WTC11 (cell line): ENCODE measurements at regions not wholly inside any gene's neighbourhood (a gene's known extent, or its start where the extent isn't known, plus 50 kb on each side); places are given as distances from the start of the nearest gene placed in this dataset.

Source experiments
- ATAC-seq: fragments of 200-7000 bp; cut with Tn5 transposase; 2 replicates; pipeline ENCODE4 v1.10.0; 2021; ENCODE audit warnings: mild to moderate bottlenecking, moderate library complexity
- CTCF ChIA-PET: fragments of 300-600 bp; sonication (Branson Sonifier 250); formaldehyde crosslinking; loops from one replicate; lab custom pipeline; 2021; ENCODE audit warnings: antibody characterized with exemption; lab: Charles Lee
- POLR2A ChIA-PET: fragments of 350-600 bp; sonication (Branson Sonifier 250); formaldehyde crosslinking; loops from one replicate; lab custom pipeline; 2021; ENCODE audit warnings: antibody characterized with exemption; lab: Charles Lee
- DNase-seq: peaks from one replicate; pipeline ENCODE4 v3.0.0; 2021; ENCODE audit warnings: low spot score
- H3K27ac Mint-ChIP-seq: 2 replicates; pipeline ENCODE4 v1.8.0; 2021; ENCODE audit warnings: mixed read lengths
- H3K27me3 Mint-ChIP-seq: 2 replicates; pipeline ENCODE4 v1.8.0; 2021; ENCODE audit warnings: low read depth, mild to moderate bottlenecking, moderate library complexity, mixed read lengths
- H3K36me3 Mint-ChIP-seq: 2 replicates; pipeline ENCODE4 v1.8.0; 2021; ENCODE audit warnings: mixed read lengths
- H3K4me1 Mint-ChIP-seq: 2 replicates; pipeline ENCODE4 v1.8.0; 2022; ENCODE audit warnings: mixed read lengths
- H3K4me3 Mint-ChIP-seq: 2 replicates; pipeline ENCODE4 v1.8.0; 2021; ENCODE audit warnings: mild to moderate bottlenecking, moderate library complexity, mixed read lengths
- H3K9me3 Mint-ChIP-seq: 2 replicates; pipeline ENCODE4 v1.8.0; 2021; ENCODE audit warnings: mixed read lengths
- AFF4 ChIP-seq: sonication (generic); formaldehyde crosslinking; IDR thresholded peaks from 2 replicates; pipeline ENCODE4 v1.8.1; 2023; ENCODE audit warnings: mild to moderate bottlenecking, missing genetic modification reagents, borderline replicate concordance
- ATF1 ChIP-seq: sonication (generic); formaldehyde crosslinking; IDR thresholded peaks from 2 replicates; pipeline ENCODE4 v1.8.1; 2023; ENCODE audit warnings: mild to moderate bottlenecking, moderate library complexity, missing genetic modification reagents
- ATF3 ChIP-seq: sonication (generic); formaldehyde crosslinking; conservative IDR thresholded peaks from 2 replicates; pipeline ENCODE4 v1.8.1; 2022; ENCODE audit warnings: mild to moderate bottlenecking, missing genetic modification reagents
- CTCF ChIP-seq: fragments of 200-600 bp; IDR thresholded peaks from 2 replicates; pipeline ENCODE4 v1.8.0; 2022; ENCODE audit warnings: antibody characterized with exemption
- EMX1 ChIP-seq: fragments of 250-450 bp; sonication (Bioruptor Pico); IDR thresholded peaks from 2 replicates; pipeline ENCODE4 v1.8.0; 2021; ENCODE audit warnings: mild to moderate bottlenecking
- ERG ChIP-seq: fragments of 250-450 bp; sonication (Bioruptor Pico); IDR thresholded peaks from 2 replicates; pipeline ENCODE4 v1.8.0; 2021; ENCODE audit warnings: mild to moderate bottlenecking
- FOXJ3 ChIP-seq: sonication (generic); formaldehyde crosslinking; IDR thresholded peaks from 2 replicates; pipeline ENCODE4 v1.9.0; 2021; ENCODE audit warnings: missing genetic modification reagents, mild to moderate bottlenecking, borderline replicate concordance
- FOXP1 ChIP-seq: sonication (generic); formaldehyde crosslinking; IDR thresholded peaks from 2 replicates; pipeline ENCODE4 v1.8.0; 2022; ENCODE audit warnings: missing genetic modification reagents, mild to moderate bottlenecking, moderate library complexity, borderline replicate concordance
- HMGA2 ChIP-seq: fragments of 250-450 bp; sonication (Bioruptor Pico); IDR thresholded peaks from 2 replicates; pipeline ENCODE4 v1.4.0; 2021; ENCODE audit warnings: mild to moderate bottlenecking, moderate library complexity
- IRF1 ChIP-seq: sonication (generic); formaldehyde crosslinking; IDR thresholded peaks from 2 replicates; pipeline ENCODE4 v1.8.0; 2023; ENCODE audit warnings: missing genetic modification reagents
- IRF2 ChIP-seq: sonication (generic); formaldehyde crosslinking; IDR thresholded peaks from 2 replicates; pipeline ENCODE4 v1.8.0; 2022; ENCODE audit warnings: low read depth, missing genetic modification reagents, borderline replicate concordance
- MXD4 ChIP-seq: fragments of 250-450 bp; sonication (Bioruptor Pico); IDR thresholded peaks from 2 replicates; pipeline ENCODE4 v1.8.0; 2021; ENCODE audit warnings: mild to moderate bottlenecking, moderate library complexity, borderline replicate concordance
- NFATC4 ChIP-seq: fragments of 250-450 bp; sonication (Bioruptor Pico); IDR thresholded peaks from 2 replicates; pipeline ENCODE4 v1.9.0; 2021; ENCODE audit warnings: mild to moderate bottlenecking
- PREB ChIP-seq: sonication (generic); formaldehyde crosslinking; IDR thresholded peaks from 2 replicates; pipeline ENCODE4 v1.8.1; 2022; ENCODE audit warnings: mild to moderate bottlenecking, missing genetic modification reagents, moderate library complexity, borderline replicate concordance
- TEAD4 ChIP-seq: sonication (generic); formaldehyde crosslinking; IDR thresholded peaks from 2 replicates; pipeline ENCODE4 v1.8.0; 2022; ENCODE audit warnings: mild to moderate bottlenecking, missing genetic modification reagents
- ZMAT4 ChIP-seq: fragments of 250-450 bp; sonication (Bioruptor Pico); IDR thresholded peaks from 2 replicates; pipeline ENCODE4 v1.9.0; 2021; ENCODE audit warnings: mild to moderate bottlenecking
- ZNF121 ChIP-seq: sonication (generic); formaldehyde crosslinking; IDR thresholded peaks from 2 replicates; pipeline ENCODE4 v1.8.0; 2023; ENCODE audit warnings: missing genetic modification reagents
- ZNF232 ChIP-seq: sonication (generic); formaldehyde crosslinking; IDR thresholded peaks from 2 replicates; pipeline ENCODE4 v1.8.0; 2022; ENCODE audit warnings: mild to moderate bottlenecking, missing genetic modification reagents
- ZNF396 ChIP-seq: fragments of 250-450 bp; sonication (Bioruptor Pico); IDR thresholded peaks from 2 replicates; pipeline ENCODE4 v1.8.0; 2021; ENCODE audit warnings: mild to moderate bottlenecking, moderate library complexity, borderline replicate concordance
- ZNF512 ChIP-seq: sonication (generic); formaldehyde crosslinking; IDR thresholded peaks from 2 replicates; pipeline ENCODE4 v1.8.1; 2022; ENCODE audit warnings: missing genetic modification reagents, borderline replicate concordance

- TF ChIP-seq ERG (CRISPR knock-in tag): no peak
- no peak for TF ChIP-seq NFATC4
- TF ChIP-seq IRF2: no peak
- TF ChIP-seq EMX1 (CRISPR knock-in tag): no peak
- no peak for TF ChIP-seq HMGA2 (CRISPR knock-in tag)
- TF ChIP-seq ZNF121 (CRISPR knock-in tag): no peak
- no peak for TF ChIP-seq ATF1 (CRISPR knock-in tag)
- TF ChIP-seq FOXJ3 (CRISPR knock-in tag): no peak
- no peak for TF ChIP-seq TEAD4 (CRISPR knock-in tag)
- TF ChIP-seq CTCF: no peak
- no peak for TF ChIP-seq ZMAT4
- TF ChIP-seq PREB (CRISPR knock-in tag): no peak
- Mint-ChIP-seq H3K4me1 (no peaks in the 10 kb centered on the region), H3K27ac (no peak overlapping the region), H3K9me3 (no peaks in the 10 kb centered on the region), H3K4me3 (no peak overlapping the region), H3K27me3 (no peaks in the 10 kb centered on the region; the same call in 1 of the 2 replicates), H3K36me3 (no peaks in the 10 kb centered on the region)
- POLR2A ChIA-PET: no interaction called here
- DNase-seq (no peak), ATAC-seq (no peak)
- CTCF ChIA-PET: interaction anchor here (1.2 to 1.9 kb wide), 2 partner anchors 20 to 29 kb away, joined by 3 to 10 read pairs; no protein-coding TSS in a partner anchor
These were observed 392.0 kb downstream of the FUT8 start for GRCh38 chr14:65804439-65805112.

GRCh38 chr14:65805113-65805473, 392.6 kb downstream of the FUT8 start:
- Mint-ChIP-seq H3K27me3 (no peaks in the 10 kb centered on the region; the same call in 1 of the 2 replicates), H3K4me1 (peaks cover 2% of the 10 kb centered on the region; the same call in 1 of the 2 replicates), H3K4me3 (no peak overlapping the region), H3K36me3 (peaks cover 3% of the 10 kb centered on the region; the same call in 1 of the 2 replicates), H3K9me3 (peaks cover 3% of the 10 kb centered on the region; the same call in 1 of the 2 replicates), H3K27ac (no peak overlapping the region)
- no peak for DNase-seq
- TF ChIP-seq MXD4 (CRISPR knock-in tag) (no peak), ZNF232 (CRISPR knock-in tag) (no peak), ZNF396 (CRISPR knock-in tag) (no peak), ZNF512 (CRISPR knock-in tag) (no peak), AFF4 (CRISPR knock-in tag) (no peak), ATF3 (no peak), HMGA2 (CRISPR knock-in tag) (no peak), IRF1 (CRISPR knock-in tag) (no peak), FOXP1 (CRISPR knock-in tag) (no peak)
- no peak for ATAC-seq
- ChIA-PET CTCF (interaction anchor here (1.9 kb wide), 1 partner anchor 19 kb away, joined by 10 read pairs; no protein-coding TSS in a partner anchor), POLR2A (no interaction called here)
